ENCODE measurements at regions not wholly inside any gene's neighbourhood (a gene's known extent, or its start where the extent isn't known, plus 50 kb on each side); places are given as distances from the start of the nearest gene placed in this dataset.

DNA sequence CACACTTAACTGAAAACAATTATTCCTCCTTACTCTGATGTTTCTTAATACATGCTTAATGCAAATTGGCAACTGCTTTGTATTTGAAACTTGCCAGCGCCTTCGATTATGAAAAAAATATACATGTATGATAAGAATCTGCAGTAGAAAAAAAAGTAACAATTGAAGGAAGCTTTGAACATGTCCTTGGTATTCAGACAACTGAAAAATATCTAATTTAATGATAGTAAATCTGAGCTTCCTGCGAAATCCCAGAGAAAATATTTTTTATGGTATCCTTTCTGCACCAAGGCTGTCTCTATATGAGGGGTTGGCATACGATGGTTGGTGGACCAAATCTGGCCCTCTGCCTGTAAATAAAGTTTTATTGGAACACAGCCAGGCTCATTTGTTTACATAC, 186.2 kb downstream of the HDGFL1 start:
- no peaks in the 10 kb centered on the region for H4K20me1 ChIP-seq (ENCODE audit: insufficient read depth, low read length)
- H3K9me3 ChIP-seq (ENCODE audit: low read length) = peaks cover 92% of the 10 kb centered on the region
- no TSS peak for BruUV-seq (replicated peaks)
- CTCF ChIA-PET (ENCODE audit: low intra/inter-chr PET ratio, low total read pairs) = no interaction called here
- FAIRE-seq (no peak), DNase-seq (ENCODE audit: low spot score) (no peak), ATAC-seq (no peak)
- H3K4me3 ChIP-seq (replicated peaks in 1 of 3; ENCODE audit: insufficient read depth in 1 of 3, low read depth in 2 of 3, low read length in 3 of 3) = no peak overlapping the region
- intact Hi-C loops (cut with micrococcal nuclease; ENCODE audit: unreplicated experiment) (no loop called here), in situ Hi-C loops (cut with HindIII; ENCODE audit: extremely low pct_ligation_motif_present, low pct_unique_long_range_greater_than_20kb) (no loop called here)
- no peaks in the 10 kb centered on the region for H3K4me1 ChIP-seq (ENCODE audit: insufficient read depth, low read length)
- H3K27me3 ChIP-seq (ENCODE audit: control insufficient read depth in 1 of 2, insufficient read depth in 2 of 2, low read length in 2 of 2) = no peaks in the 10 kb centered on the region
- POLR2A ChIA-PET = no interaction called here
- H3K27ac ChIP-seq (ENCODE audit: extremely low read length, insufficient read depth, low read length) = no peak overlapping the region
- TF ChIP-seq ZNF251 (CRISPR knock-in tag; IDR thresholded peaks at IDR 0.05) (no peak), HNRNPK (IDR thresholded peaks at IDR 0.05; ENCODE audit: low read depth, low read length, poor library complexity, severe bottlenecking) (no peak), NFE2L1 (CRISPR knock-in tag; IDR thresholded peaks at IDR 0.05; ENCODE audit: borderline replicate concordance) (no peak), KDM5A (IDR thresholded peaks at IDR 0.05; ENCODE audit: borderline replicate concordance, low read length) (no peak)
- H3K79me2 ChIP-seq (ENCODE audit: insufficient read depth, low read length) = no peaks in the 10 kb centered on the region
- H3K9ac ChIP-seq (ENCODE audit: insufficient read depth, low read depth, low read length) = no peak overlapping the region
- H3K36me3 ChIP-seq (replicated peaks in 1 of 2; ENCODE audit: control insufficient read depth in 1 of 2, insufficient read depth in 2 of 2, low read length in 2 of 2) = no peaks in the 10 kb centered on the region
- H2AFZ ChIP-seq (ENCODE audit: low read length) = no peak overlapping the region
- no peak overlapping the region for H3K4me2 ChIP-seq (ENCODE audit: low read depth, low read length)
- WGBS (ENCODE audit: low lambda C conversion rate) = 4% methylated on average over 4 of the region's 4 CpGs

DNA sequence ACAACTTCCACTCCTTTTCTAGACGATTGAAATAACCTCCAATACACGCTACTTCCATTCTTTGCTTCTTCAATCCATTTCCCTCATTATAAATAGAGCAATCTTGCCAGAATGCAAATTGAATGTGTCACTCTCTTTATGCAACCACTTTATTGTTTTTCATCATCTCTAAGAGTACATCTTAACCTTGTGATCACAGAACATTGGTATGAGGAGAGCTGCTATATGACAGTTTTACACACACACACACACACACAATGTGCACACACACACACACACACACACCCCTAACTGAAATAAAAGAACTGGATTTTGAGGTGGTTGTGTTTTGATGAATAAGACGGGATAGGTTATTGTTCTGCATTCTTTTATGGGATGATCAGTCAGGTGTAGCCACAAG, 187.0 kb downstream of the HDGFL1 start:
- H3K4me1 ChIP-seq (ENCODE audit: insufficient read depth, low read length) = no peaks in the 10 kb centered on the region
- DNase-seq (ENCODE audit: low spot score) (no peak), FAIRE-seq (no peak), ATAC-seq (no peak)
- POLR2A ChIA-PET = no interaction called here
- in situ Hi-C loops (cut with HindIII; ENCODE audit: extremely low pct_ligation_motif_present, low pct_unique_long_range_greater_than_20kb) (no loop called here), intact Hi-C loops (cut with micrococcal nuclease; ENCODE audit: unreplicated experiment) (no loop called here)
- 0% methylated on average over 3 of the region's 3 CpGs for WGBS (ENCODE audit: low lambda C conversion rate)
- H4K20me1 ChIP-seq (ENCODE audit: insufficient read depth, low read length) = no peaks in the 10 kb centered on the region
- no peak overlapping the region for H3K9ac ChIP-seq (ENCODE audit: insufficient read depth, low read depth, low read length)
- peaks cover 91% of the 10 kb centered on the region for H3K9me3 ChIP-seq (ENCODE audit: low read length)
- no peak overlapping the region for H3K27ac ChIP-seq (ENCODE audit: extremely low read length, insufficient read depth, low read length)
- no peaks in the 10 kb centered on the region for H3K27me3 ChIP-seq (ENCODE audit: control insufficient read depth in 1 of 2, insufficient read depth in 2 of 2, low read length in 2 of 2)
- H3K4me2 ChIP-seq (ENCODE audit: low read depth, low read length) = no peak overlapping the region
- no peak overlapping the region for H3K4me3 ChIP-seq (replicated peaks in 1 of 3; ENCODE audit: insufficient read depth in 1 of 3, low read depth in 2 of 3, low read length in 3 of 3)
- no peak overlapping the region for H2AFZ ChIP-seq (ENCODE audit: low read length)
- H3K36me3 ChIP-seq (replicated peaks in 1 of 2; ENCODE audit: control insufficient read depth in 1 of 2, insufficient read depth in 2 of 2, low read length in 2 of 2) = no peaks in the 10 kb centered on the region
- BruUV-seq (replicated peaks) = no TSS peak
- no peaks in the 10 kb centered on the region for H3K79me2 ChIP-seq (ENCODE audit: insufficient read depth, low read length)
- CTCF ChIA-PET (ENCODE audit: low intra/inter-chr PET ratio, low total read pairs) = no interaction called here
- TF ChIP-seq CHCHD3 (CRISPR knock-in tag; IDR thresholded peaks at IDR 0.05) = no peak
- no peak for TF ChIP-seq ZNF7 (CRISPR knock-in tag; IDR thresholded peaks at IDR 0.05)
- TF ChIP-seq, protein P1, sequence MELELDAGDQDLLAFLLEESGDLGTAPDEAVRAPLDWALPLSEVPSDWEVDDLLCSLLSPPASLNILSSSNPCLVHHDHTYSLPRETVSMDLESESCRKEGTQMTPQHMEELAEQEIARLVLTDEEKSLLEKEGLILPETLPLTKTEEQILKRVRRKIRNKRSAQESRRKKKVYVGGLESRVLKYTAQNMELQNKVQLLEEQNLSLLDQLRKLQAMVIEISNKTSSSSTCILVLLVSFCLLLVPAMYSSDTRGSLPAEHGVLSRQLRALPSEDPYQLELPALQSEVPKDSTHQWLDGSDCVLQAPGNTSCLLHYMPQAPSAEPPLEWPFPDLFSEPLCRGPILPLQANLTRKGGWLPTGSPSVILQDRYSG (CRISPR knock-in tag; IDR thresholded peaks at IDR 0.05) = no peak
- TF ChIP-seq SMARCE1 (IDR thresholded peaks at IDR 0.05; ENCODE audit: borderline replicate concordance) = no peak
- TF ChIP-seq ZNF30 (CRISPR knock-in tag; IDR thresholded peaks at IDR 0.05) = no peak
- TF ChIP-seq SOX6 (IDR thresholded peaks at IDR 0.05) = no peak
- TF ChIP-seq SOX6 (CRISPR knock-in tag; IDR thresholded peaks at IDR 0.05) = no peak
- TF ChIP-seq, protein P2, sequence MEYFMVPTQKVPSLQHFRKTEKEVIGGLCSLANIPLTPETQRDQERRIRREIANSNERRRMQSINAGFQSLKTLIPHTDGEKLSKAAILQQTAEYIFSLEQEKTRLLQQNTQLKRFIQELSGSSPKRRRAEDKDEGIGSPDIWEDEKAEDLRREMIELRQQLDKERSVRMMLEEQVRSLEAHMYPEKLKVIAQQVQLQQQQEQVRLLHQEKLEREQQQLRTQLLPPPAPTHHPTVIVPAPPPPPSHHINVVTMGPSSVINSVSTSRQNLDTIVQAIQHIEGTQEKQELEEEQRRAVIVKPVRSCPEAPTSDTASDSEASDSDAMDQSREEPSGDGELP (IDR thresholded peaks at IDR 0.05; ENCODE audit: borderline replicate concordance, low read depth) = no peak
- TF ChIP-seq REXO4 (CRISPR knock-in tag; IDR thresholded peaks at IDR 0.05; ENCODE audit: borderline replicate concordance) = no peak
- TF ChIP-seq ZNF562 (CRISPR knock-in tag; IDR thresholded peaks at IDR 0.05; ENCODE audit: borderline replicate concordance) = no peak
- TF ChIP-seq CEBPB (IDR thresholded peaks at IDR 0.05; ENCODE audit: borderline replicate concordance, low read depth, low read length) = no peak

Data from HepG2 (cell line).